GM12865 (cell line): ENCODE measurements at regions not wholly inside any gene's neighbourhood (a gene's known extent, or its start where the extent isn't known, plus 50 kb on each side); places are given as distances from the start of the nearest gene placed in this dataset.

ENCODE experiments used
- DNase-seq: peaks from one replicate; pipeline ENCODE4 v3.0.0; 2010; ENCODE audit warnings: low read depth
- H3K4me3 ChIP-seq: 2 replicates; pipeline ENCODE4 v1.5.1; 2011; ENCODE audit warnings: mild to moderate bottlenecking, low read depth, low read length, control low read depth
- TF ChIP-seq, protein P1 (sequence below): IDR thresholded peaks from 2 replicates; pipeline ENCODE4 v1.5.1; 2011; ENCODE audit warnings: low read length, control low read depth, low read depth, inconsistent platforms; ENCODE audit not compliant: insufficient read depth; ENCODE audit errors: missing control alignments

DNA sequence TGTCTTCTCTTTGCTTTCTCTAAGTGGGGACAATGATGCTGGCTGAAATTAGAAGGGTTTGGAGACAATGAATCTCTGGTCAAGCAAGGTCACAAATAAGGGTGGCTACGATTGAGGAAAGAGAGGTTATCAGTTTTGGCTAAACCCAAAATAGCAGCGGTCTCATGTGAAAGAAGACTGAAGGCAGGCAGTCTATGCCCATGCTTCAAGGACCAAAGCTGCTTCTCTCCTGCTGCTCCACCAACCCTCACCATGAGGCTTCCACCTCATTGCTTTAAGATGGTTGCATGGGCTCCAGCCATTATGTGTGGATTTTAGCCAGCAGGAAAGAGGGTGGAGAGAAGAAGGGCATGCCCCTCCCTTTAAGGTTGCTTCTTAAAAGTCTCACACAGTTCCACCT lies 114.1 kb upstream of the TRIM2 start:
- H3K4me3 ChIP-seq = no peak overlapping the region
- DNase-seq = no peak
- TF ChIP-seq, protein P1, sequence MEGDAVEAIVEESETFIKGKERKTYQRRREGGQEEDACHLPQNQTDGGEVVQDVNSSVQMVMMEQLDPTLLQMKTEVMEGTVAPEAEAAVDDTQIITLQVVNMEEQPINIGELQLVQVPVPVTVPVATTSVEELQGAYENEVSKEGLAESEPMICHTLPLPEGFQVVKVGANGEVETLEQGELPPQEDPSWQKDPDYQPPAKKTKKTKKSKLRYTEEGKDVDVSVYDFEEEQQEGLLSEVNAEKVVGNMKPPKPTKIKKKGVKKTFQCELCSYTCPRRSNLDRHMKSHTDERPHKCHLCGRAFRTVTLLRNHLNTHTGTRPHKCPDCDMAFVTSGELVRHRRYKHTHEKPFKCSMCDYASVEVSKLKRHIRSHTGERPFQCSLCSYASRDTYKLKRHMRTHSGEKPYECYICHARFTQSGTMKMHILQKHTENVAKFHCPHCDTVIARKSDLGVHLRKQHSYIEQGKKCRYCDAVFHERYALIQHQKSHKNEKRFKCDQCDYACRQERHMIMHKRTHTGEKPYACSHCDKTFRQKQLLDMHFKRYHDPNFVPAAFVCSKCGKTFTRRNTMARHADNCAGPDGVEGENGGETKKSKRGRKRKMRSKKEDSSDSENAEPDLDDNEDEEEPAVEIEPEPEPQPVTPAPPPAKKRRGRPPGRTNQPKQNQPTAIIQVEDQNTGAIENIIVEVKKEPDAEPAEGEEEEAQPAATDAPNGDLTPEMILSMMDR = no peak

DNA sequence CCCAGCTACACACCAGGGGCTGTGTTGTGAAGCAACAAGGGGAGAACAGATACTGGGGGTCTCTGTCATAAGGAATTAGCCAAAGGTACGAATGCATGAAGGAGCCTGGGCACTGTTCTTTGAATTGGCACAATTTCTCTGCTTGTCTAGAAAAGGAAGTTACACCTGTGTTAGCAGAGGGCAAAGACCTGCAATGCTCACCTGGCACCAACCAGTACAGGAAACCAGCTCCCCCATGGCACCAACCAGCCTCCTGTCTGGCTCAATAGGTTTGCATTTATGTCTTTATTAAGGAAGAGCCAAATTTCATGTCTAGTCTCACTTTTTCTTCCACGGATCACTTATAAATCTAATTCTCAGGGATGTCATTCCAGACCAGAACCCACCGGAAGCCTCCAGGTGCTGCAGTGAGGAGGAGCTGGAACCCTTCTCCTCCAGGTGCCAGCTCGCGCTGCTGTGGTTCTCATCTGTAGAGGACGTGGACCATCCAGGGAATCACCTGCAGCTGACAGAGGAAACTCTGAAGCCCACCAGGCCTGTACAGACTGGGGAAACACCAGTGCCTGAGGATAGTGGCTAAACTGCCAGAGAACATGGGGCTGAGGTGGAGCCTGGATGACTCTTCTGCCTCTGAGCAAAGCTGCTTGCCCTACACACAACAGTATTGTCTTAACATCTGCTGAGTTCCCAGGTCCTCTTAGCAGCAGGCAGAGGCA lies 113.4 kb upstream of the TRIM2 start:
- no peak overlapping the region for H3K4me3 ChIP-seq
- TF ChIP-seq, protein P1 = no peak
- no peak for DNase-seq

DNA sequence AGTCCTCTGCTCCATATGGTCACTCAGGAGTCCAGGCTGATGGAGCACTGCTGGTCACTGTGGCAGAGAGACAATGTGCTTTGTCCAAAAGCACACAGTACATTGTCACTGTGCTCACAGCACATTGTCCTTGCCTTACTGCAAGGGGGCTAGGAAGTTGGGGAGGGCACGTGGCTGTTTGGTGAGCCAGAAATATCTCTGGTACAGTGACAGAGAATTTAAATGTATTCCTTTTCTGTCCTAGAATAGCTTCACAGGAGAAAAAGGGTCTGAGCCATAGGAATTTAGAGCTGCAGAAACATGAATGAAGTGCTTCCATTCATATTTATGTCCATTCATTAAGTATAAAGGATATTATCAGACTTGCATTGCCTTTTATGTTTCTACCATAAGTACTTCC lies 110.8 kb upstream of the TRIM2 start:
- TF ChIP-seq, protein P1 = no peak
- H3K4me3 ChIP-seq = no peak overlapping the region
- no peak for DNase-seq

DNA sequence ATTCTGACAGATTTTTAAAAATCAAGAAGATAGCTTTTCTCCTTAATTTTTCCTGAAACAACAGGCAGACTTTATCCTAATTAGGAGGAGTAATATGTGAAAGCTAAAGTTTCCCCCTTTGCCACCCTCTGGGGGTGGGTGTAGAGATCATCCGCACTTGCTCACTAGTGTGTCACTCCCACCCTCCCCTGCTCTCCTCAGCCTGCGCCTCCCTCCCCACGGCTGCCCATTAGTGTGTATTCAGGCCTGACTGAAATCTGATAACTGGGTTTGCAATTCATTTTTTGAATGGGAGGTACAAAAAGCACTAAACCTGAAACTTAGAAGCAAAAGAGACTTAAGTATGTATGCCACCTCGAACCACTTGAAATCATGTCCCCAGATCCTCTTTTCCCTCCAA lies 110.4 kb upstream of the TRIM2 start:
- no peak for DNase-seq
- TF ChIP-seq, protein P1 = no peak
- H3K4me3 ChIP-seq = no peak overlapping the region

DNA sequence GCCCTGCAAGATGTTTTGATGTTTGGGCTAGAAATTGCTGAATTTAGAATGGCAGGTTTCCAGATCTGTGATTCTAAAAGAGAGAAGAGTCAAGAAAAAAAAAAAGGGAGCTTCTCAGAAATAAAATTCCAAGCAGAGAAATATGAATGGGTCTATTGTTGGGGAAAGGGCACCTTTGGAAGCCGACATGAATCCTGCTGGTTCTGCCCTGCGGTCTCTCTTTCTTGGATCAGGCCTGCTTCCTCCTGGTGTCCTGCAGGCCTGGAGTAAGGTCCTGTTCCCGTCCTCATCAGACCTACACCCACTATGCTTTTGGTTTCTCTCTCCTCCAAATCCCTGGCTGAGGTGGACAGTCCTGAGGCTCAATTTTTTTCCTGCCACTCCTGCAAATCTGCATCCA lies 109.8 kb upstream of the TRIM2 start:
- TF ChIP-seq, protein P1 = no peak
- DNase-seq = no peak
- H3K4me3 ChIP-seq = no peak overlapping the region

DNA sequence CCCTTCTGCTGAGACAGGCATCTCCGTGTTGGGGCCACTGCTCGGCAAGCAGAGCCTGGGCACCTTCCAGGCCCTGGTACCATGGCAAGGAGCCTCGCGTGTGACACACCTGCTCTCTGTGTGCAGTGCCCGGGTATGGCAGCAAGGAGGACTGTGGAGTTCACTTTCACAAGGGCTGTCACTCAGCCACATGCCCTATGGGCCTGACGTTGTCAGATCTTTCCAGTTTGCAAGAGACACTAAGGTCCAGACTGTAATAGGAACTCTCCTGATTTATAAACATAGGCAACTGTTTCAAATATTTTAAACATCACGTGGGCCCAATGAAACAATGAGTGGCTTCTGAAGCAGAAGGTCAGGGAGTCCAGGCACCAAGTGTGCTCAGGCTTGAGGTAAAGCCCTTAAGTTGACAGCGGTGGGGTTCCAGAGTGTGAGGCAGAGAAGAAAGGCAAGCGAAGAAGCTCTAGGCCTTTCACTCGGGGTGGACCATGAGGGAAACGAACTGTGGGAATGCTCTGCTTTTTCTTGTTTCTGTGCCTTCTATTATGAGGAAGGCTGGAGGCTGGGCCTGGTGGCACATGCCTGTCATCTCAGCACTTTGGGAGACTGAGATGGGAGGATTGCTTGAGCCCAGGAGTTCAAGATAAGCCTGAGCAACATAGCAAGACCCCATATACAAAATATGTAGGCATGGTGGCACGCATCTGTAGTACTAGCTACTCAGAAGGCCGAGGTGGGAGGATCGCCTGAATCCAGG lies 108.6 kb upstream of the TRIM2 start:
- no peak overlapping the region for H3K4me3 ChIP-seq
- no peak for DNase-seq
- TF ChIP-seq, protein P1 = no peak
